ENCODE measurements at regions not wholly inside any gene's neighbourhood (a gene's known extent, or its start where the extent isn't known, plus 50 kb on each side); places are given as distances from the start of the nearest gene placed in this dataset.

GRCh38 chr11:64501500-64502427 lies 54.0 kb upstream of the SLC22A11 start:
- no peak for DNase-seq

- no peak for DNase-seq
Observed at GRCh38 chr11:64502634-64503033, 53.1 kb upstream of the SLC22A11 start.

GRCh38 chr11:64503186-64503753 lies 52.5 kb upstream of the SLC22A11 start:
- no peak for DNase-seq

- no peak for DNase-seq
Observed at GRCh38 chr11:64504999-64505398, 50.7 kb upstream of the SLC22A11 start.

All from inflammatory macrophage (primary cell).